ENCODE measurements at regions not wholly inside any gene's neighbourhood (a gene's known extent, or its start where the extent isn't known, plus 50 kb on each side); places are given as distances from the start of the nearest gene placed in this dataset.

GRCh38 chr12:102757882-102758226 lies 159.2 kb downstream of the PAH start:
- no TSS peak for BruUV-seq (replicated peaks)
- no peak overlapping the region for H3K4me3 ChIP-seq (ENCODE audit: low read depth in 2 of 2, low read length in 2 of 2)
- ATAC-seq (no peak), DNase-seq (ENCODE audit: low read depth, low spot score) (no peak)
- ChIA-PET POLR2A (no interaction called here), CTCF (no interaction called here)
- H3K27me3 ChIP-seq (ENCODE audit: control insufficient read depth, insufficient read depth, low read length) = no peaks in the 10 kb centered on the region
- in situ Hi-C loops (cut with HindIII; ENCODE audit: low pct_unique_long_range_greater_than_20kb, low sequenced_read_pairs) = no loop called here
- H3K36me3 ChIP-seq (ENCODE audit: control insufficient read depth, insufficient read depth, low read length) = no peaks in the 10 kb centered on the region
- no peaks in the 10 kb centered on the region for H3K4me1 ChIP-seq (ENCODE audit: control insufficient read depth, insufficient read depth, low read length)
- intact Hi-C loops (cut with micrococcal nuclease; ENCODE audit: unreplicated experiment) = no loop called here
- TF ChIP-seq REST (IDR thresholded peaks at IDR 0.05; ENCODE audit: insufficient read depth in 1 of 2, low read depth in 2 of 2, low read length in 1 of 2) = no peak
- TF ChIP-seq TCF7L2 (IDR thresholded peaks at IDR 0.05; ENCODE audit: low read depth, low read length) = no peak
- TF ChIP-seq POLR2AphosphoS5 (IDR thresholded peaks at IDR 0.05; ENCODE audit: low read depth, low read length) = no peak
- TF ChIP-seq CTCF (IDR thresholded peaks at IDR 0.05) = no peak
- no peak for TF ChIP-seq SIN3A (IDR thresholded peaks at IDR 0.05; ENCODE audit: borderline replicate concordance, insufficient read depth, low read depth, low read length)
- no peak overlapping the region for H3K27ac ChIP-seq (ENCODE audit: low read length)
- H3K9me3 ChIP-seq (ENCODE audit: control insufficient read depth, insufficient read depth, low read depth, low read length) = no peaks in the 10 kb centered on the region

GRCh38 chr12:102757154-102757881 lies 159.7 kb downstream of the PAH start:
- H3K9me3 ChIP-seq (ENCODE audit: control insufficient read depth, insufficient read depth, low read depth, low read length) = no peaks in the 10 kb centered on the region
- in situ Hi-C loops (cut with HindIII; ENCODE audit: low pct_unique_long_range_greater_than_20kb, low sequenced_read_pairs) = no loop called here
- ATAC-seq (no peak), DNase-seq (ENCODE audit: low read depth, low spot score) (no peak)
- no peak for TF ChIP-seq SIN3A (IDR thresholded peaks at IDR 0.05; ENCODE audit: borderline replicate concordance, insufficient read depth, low read depth, low read length)
- TF ChIP-seq REST (IDR thresholded peaks at IDR 0.05; ENCODE audit: insufficient read depth in 1 of 2, low read depth in 2 of 2, low read length in 1 of 2) = no peak
- no peak for TF ChIP-seq TCF7L2 (IDR thresholded peaks at IDR 0.05; ENCODE audit: low read depth, low read length)
- TF ChIP-seq CTCF (IDR thresholded peaks at IDR 0.05) = no peak
- TF ChIP-seq POLR2AphosphoS5 (IDR thresholded peaks at IDR 0.05; ENCODE audit: low read depth, low read length) = no peak
- intact Hi-C loops (cut with micrococcal nuclease; ENCODE audit: unreplicated experiment) = no loop called here
- H3K4me3 ChIP-seq (ENCODE audit: low read depth in 2 of 2, low read length in 2 of 2) = no peak overlapping the region
- POLR2A ChIA-PET = no interaction called here
- H3K4me1 ChIP-seq (ENCODE audit: control insufficient read depth, insufficient read depth, low read length) = no peaks in the 10 kb centered on the region
- no peaks in the 10 kb centered on the region for H3K36me3 ChIP-seq (ENCODE audit: control insufficient read depth, insufficient read depth, low read length)
- CTCF ChIA-PET = no interaction called here
- no TSS peak for BruUV-seq (replicated peaks)
- H3K27ac ChIP-seq (ENCODE audit: low read length) = no peak overlapping the region
- no peaks in the 10 kb centered on the region for H3K27me3 ChIP-seq (ENCODE audit: control insufficient read depth, insufficient read depth, low read length)
